ENCODE measurements at regions not wholly inside any gene's neighbourhood (a gene's known extent, or its start where the extent isn't known, plus 50 kb on each side); places are given as distances from the start of the nearest gene placed in this dataset.
"Not testable (repeated sequence)": the region's sequence is repeated elsewhere in the genome, so short reads cannot be mapped to it uniquely, and the experiment has no call there.

- DNase-seq (ENCODE audit: low read depth, low spot score), result no peak
Measured at GRCh38 chr14:35988972-35989690, 163.0 kb downstream of the BRMS1L start.

DNA sequence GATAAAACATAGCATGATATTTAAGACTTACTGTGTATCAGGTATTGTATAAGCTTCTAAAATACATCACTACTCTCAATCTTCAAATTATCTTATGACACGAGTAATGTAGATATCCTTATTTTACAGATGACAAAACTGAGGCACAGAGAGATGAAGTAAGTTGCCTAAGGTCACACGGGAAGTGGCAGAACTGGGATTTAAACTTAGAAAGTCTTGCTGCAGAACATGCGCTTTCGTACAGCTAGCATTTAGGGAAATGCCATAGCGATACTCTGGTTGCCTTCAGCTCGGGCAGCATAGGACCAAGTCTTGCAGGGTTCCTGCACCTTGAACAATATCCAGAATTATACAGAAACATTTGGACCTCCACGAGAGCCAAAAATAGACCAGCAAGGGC, 162.4 kb downstream of the BRMS1L start:
- no peak for DNase-seq (ENCODE audit: low read depth, low spot score)

GRCh38 chr14:35987731-35988130, 161.6 kb downstream of the BRMS1L start:
- no peak for DNase-seq (ENCODE audit: low read depth, low spot score)

- peak; percentile 25 for DNase-seq (ENCODE audit: low read depth, low spot score)
Measured at GRCh38 chr14:35986219-35986573, 160.1 kb downstream of the BRMS1L start.

GRCh38 chr14:35985474-35986218, 159.5 kb downstream of the BRMS1L start:
- DNase-seq (ENCODE audit: low read depth, low spot score), result peak; percentile 34

GRCh38 chr14:35979531-35979930, 153.4 kb downstream of the BRMS1L start:
- DNase-seq (ENCODE audit: low read depth, low spot score), result no peak

DNA sequence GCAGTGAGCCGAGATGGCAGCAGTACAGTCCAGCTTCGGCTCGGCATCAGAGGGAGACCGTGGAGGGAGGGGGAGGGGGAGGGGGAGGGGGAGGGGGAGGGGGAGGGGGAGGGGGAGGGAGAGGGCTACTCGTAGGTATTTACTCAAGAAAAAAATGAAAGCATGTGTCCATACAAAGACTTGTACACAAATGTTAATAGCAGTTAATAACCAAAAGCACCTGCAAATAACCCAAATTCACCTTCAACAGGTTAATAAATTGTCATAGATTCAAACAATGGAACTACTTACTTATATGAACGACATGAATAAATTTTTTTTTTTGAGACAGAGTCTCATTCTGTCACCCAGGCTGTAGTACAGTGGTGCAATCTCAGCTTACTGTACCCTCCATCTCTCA, 152.4 kb downstream of the BRMS1L start:
- no peak for DNase-seq (ENCODE audit: low read depth, low spot score)

GRCh38 chr14:35975814-35976213, 149.7 kb downstream of the BRMS1L start:
- DNase-seq (ENCODE audit: low read depth, low spot score), result no peak

GRCh38 chr14:35973770-35974169, 147.6 kb downstream of the BRMS1L start:
- no peak for DNase-seq (ENCODE audit: low read depth, low spot score)

- DNase-seq (ENCODE audit: low read depth, low spot score), result no peak
Measured at GRCh38 chr14:35971965-35972630, 146.0 kb downstream of the BRMS1L start.

DNA sequence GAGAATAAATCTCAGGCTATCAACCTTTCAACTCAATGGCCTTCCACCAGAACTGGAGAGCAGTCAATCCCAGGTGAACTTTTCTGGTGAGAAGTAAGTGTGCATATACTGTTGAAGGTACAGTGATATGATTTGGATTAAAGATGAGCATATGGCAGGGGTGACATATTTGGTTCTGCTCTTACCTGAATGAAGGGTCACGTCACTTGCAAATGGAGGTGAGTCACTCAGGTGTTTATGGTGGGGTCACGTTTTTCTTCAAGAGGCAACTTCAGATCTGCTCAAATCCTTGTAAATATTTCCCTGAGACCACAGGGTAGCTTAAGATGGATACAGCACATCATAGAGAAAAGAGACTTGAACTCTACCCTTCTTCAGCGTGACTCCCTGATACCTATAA, 143.2 kb downstream of the BRMS1L start:
- no peak for DNase-seq (ENCODE audit: low read depth, low spot score)

DNA sequence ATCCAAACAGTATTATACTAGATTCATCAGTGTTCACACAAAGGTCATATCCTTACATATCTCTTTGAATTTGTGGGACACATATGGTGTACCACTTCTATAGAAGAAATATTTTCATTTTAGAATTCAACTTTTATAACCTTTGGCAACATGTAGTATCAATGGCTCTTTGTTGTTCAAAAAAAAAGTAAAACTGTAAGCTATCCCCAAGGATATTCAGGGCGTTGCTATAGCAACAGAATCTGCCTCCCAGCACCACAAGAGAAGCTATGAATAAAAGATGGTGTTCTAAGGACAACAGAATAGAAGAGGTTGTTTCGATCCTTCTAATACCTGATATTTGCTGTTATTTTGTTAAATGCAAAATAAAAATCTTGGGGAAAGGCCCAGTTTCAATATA, 139.3 kb downstream of the BRMS1L start:
- DNase-seq (ENCODE audit: low read depth, low spot score), result peak; percentile 48

DNA sequence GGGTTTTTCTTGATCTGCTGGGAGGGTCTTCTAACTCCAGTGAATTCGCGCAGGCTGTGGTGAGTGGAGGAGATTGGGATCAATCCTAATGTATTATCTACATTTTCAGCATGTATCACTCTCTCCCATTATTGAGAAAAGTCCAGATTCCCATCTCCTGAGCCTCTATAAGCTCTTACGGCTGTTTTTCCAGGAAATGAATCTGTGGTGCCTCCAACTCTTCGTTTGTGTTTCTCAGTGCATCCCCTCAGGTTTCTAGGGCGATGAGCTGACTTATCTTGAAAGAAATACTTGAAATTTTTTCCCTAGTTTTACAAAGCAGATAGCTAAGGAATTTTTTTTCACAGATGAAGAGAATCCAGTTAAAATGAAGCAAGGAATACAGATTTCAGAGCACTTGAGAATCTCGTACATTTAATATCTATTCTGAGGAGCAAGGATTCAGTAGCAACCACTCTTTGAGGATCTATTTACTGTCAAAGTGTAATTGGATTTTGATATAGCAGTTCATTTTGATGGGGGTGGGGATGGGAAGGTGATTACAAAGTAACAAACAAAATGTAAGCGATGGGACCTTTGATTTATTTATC, 138.7 kb downstream of the BRMS1L start:
- peak; percentile 27 for DNase-seq (ENCODE audit: low read depth, low spot score)

GRCh38 chr14:35963209-35963608, 137.1 kb downstream of the BRMS1L start:
- no peak for DNase-seq (ENCODE audit: low read depth, low spot score)

GRCh38 chr14:35961697-35962274, 135.6 kb downstream of the BRMS1L start:
- DNase-seq (ENCODE audit: low read depth, low spot score), result no peak

DNA sequence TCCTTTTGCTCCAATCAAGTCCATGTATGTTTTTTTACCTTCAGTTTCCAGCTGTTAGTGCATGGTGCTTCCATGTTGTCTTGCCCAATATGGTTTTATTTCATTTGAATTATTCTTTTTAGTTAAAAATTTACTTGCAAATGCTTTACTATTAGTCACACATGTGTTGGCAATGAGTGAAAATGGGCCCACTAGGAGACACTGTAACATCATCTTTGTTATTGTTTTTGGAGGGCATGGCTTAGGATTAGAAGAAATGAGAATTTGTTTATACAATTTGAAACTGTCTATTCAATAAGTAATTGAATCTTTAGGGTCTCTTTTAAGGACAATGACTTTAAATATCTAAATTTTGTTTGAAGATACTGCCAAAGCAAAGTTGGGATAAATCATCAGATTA, 133.7 kb downstream of the BRMS1L start:
- DNase-seq (ENCODE audit: low read depth, low spot score), result no peak

DNA sequence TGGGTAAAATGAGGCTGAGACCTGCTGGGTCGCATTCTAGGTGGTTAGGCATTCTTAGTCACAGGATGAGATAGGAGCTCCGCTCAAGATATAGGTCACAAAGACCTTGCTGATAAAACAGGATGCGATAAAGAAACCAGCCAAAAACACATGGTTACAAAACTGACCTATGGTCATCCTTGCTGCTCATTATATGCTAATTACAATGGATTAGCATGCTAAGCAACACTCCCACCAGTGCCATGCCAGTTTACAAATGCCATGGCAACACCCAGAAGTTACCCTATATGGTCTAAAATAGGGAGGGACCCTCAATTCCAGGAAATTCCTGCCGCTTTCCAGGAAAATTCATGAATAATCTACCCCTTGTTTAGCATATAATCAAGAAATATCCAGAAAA, 132.4 kb downstream of the BRMS1L start:
- no peak for DNase-seq (ENCODE audit: low read depth, low spot score)

DNA sequence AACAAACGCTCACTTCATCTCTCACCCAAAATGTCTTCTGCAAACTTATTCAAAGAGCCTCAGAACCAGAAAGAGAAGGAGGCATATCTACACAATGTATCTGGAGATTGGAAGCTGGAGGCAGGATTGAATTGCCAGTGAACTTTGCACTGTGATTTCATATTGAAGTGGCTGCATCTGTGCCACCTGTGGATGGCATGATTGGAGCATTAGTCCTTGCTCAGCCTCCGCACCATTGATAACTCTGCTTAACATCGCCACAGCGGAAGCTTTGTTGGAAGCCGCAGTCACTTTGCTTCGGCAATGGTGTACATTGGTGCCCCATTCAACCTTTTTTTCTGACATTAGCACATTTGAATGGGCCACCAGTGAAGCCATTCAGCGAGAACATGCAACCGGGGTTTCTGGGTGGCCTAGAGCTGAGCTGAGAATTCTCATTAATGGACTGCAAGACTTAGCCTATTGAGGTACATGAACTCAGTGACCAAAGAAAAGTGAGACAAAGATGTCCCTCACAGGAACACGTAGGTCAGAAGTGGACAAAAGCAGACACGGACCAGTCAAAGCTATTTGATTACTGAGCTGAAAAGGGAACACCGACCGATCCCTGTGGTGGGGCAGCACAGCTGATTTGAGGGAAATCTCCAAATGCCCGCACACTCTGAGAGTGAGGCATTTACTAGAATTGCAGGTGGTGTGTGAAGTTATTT, 130.4 kb downstream of the BRMS1L start:
- DNase-seq (ENCODE audit: low read depth, low spot score), result no peak

GRCh38 chr14:35952584-35952983, 126.4 kb downstream of the BRMS1L start:
- no peak for DNase-seq (ENCODE audit: low read depth, low spot score)

DNA sequence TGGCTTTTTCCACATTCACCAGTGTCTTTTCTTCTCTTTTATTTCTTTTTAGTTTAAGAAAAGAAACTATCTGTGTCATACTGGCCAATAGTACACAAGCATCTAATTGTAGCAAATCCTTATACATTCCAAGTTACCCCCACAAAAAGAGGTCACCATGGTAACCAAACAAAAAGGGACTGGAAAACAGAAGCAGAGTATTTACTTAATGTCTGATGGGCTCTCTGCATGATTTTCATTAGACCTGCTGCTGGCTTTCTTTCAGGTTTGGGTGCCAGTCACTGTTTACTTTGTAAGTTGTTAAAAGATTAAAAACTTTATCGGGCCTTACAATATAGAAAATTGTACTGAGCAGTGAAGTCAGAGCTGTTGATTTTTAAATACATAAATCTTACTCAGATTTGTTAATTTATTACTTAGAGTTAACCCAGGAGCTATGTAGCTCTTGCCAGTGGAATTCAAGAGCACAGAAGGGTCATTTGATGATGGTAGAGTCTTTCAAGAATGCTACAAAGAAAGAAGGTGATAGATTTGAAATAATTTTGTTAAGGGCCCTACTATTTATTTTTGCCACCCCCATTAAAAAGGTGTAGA, 123.9 kb downstream of the BRMS1L start:
- DNase-seq (ENCODE audit: low read depth, low spot score), result peak; percentile 86

DNA sequence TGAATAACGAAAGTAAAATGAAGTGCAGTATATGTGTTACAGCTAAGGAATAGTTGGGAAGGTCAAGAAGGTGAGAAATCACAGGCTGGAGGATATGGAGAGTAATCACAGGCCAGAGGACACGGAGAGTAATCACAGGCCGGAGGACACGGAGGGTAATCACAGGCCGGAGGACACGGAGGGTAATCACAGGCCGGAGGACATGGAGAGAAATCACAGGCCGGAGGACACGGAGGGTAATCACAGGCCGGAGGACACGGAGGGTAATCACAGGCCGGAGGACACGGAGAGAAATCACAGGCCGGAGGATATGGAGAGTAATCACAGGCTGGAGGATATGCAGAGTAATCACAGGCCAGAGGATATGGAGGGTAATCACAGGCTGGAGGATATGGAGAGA, 121.8 kb downstream of the BRMS1L start:
- not testable (repeated sequence) for DNase-seq (ENCODE audit: low read depth, low spot score)

Data from astrocyte of the hippocampus (primary cell).